ENCODE measurements at regions not wholly inside any gene's neighbourhood (a gene's known extent, or its start where the extent isn't known, plus 50 kb on each side); places are given as distances from the start of the nearest gene placed in this dataset.

GRCh38 chr11:36711104-36711825 is 113.2 kb upstream of the RAG2 start:
- intact Hi-C loops (cut with micrococcal nuclease): no loop called here
- no peak overlapping the region for H3K27ac Mint-ChIP-seq
- CTCF ChIA-PET: interaction anchor here (0.9 to 3.1 kb wide), 4 partner anchors 20 to 147 kb away, joined by 3 to 11 read pairs (median 4); no protein-coding TSS in a partner anchor
- peaks cover 20% of the 10 kb centered on the region for H3K27me3 Mint-ChIP-seq (ENCODE audit: low read depth)
- no peaks in the 10 kb centered on the region for H3K4me1 Mint-ChIP-seq (ENCODE audit: low read depth)
- H3K9me3 Mint-ChIP-seq: no peaks in the 10 kb centered on the region
- no peaks in the 10 kb centered on the region for H3K36me3 Mint-ChIP-seq (ENCODE audit: low read depth)
- no peak for DNase-seq
- H3K4me3 Mint-ChIP-seq: no peak overlapping the region

All from activated naive CD4-positive, alpha-beta T cell treated with anti-CD3 and anti-CD28 coated beads for 36 hours (primary cell).